ENCODE measurements at regions not wholly inside any gene's neighbourhood (a gene's known extent, or its start where the extent isn't known, plus 50 kb on each side); places are given as distances from the start of the nearest gene placed in this dataset.

GRCh38 chr20:16179371-16179770, 393.9 kb downstream of the KIF16B start:
- no peak overlapping the region for H3K4me3 ChIP-seq (replicated peaks; ENCODE audit: low read depth, low read length)
- no peak for DNase-seq (ENCODE audit: low read depth)
- TF ChIP-seq CTCF (IDR thresholded peaks at IDR 0.05; ENCODE audit: low read length, missing control alignments), result no peak

- DNase-seq (ENCODE audit: low read depth), result no peak
- H3K4me3 ChIP-seq (replicated peaks; ENCODE audit: low read depth, low read length), result no peak overlapping the region
- no peak for TF ChIP-seq CTCF (IDR thresholded peaks at IDR 0.05; ENCODE audit: low read length, missing control alignments)
Measured at GRCh38 chr20:16178546-16179135, 394.6 kb downstream of the KIF16B start.

- TF ChIP-seq CTCF (IDR thresholded peaks at IDR 0.05; ENCODE audit: low read length, missing control alignments), result no peak
- no peak for DNase-seq (ENCODE audit: low read depth)
Measured at GRCh38 chr20:16175322-16175961, 397.8 kb downstream of the KIF16B start.

GRCh38 chr20:16174311-16174710, 398.9 kb downstream of the KIF16B start:
- DNase-seq (ENCODE audit: low read depth), result no peak
- no peak for TF ChIP-seq CTCF (IDR thresholded peaks at IDR 0.05; ENCODE audit: low read length, missing control alignments)
- H3K4me3 ChIP-seq (replicated peaks; ENCODE audit: low read depth, low read length), result no peak overlapping the region

More at GRCh38 chr20:16175322-16175961, 397.8 kb downstream of the KIF16B start:
- H3K4me3 ChIP-seq (replicated peaks; ENCODE audit: low read depth, low read length), result no peak overlapping the region

GRCh38 chr20:16173044-16173443, 400.2 kb downstream of the KIF16B start:
- DNase-seq (ENCODE audit: low read depth), result no peak
- TF ChIP-seq CTCF (IDR thresholded peaks at IDR 0.05; ENCODE audit: low read length, missing control alignments), result no peak
- no peak overlapping the region for H3K4me3 ChIP-seq (replicated peaks; ENCODE audit: low read depth, low read length)

GRCh38 chr20:16171180-16171579, 402.1 kb downstream of the KIF16B start:
- DNase-seq (ENCODE audit: low read depth), result no peak
- no peak for TF ChIP-seq CTCF (IDR thresholded peaks at IDR 0.05; ENCODE audit: low read length, missing control alignments)

More at GRCh38 chr20:16171180-16171579, 402.1 kb downstream of the KIF16B start:
- H3K4me3 ChIP-seq (replicated peaks; ENCODE audit: low read depth, low read length), result no peak overlapping the region
